CD14-positive monocyte (primary cell): ENCODE measurements at regions not wholly inside any gene's neighbourhood (a gene's known extent, or its start where the extent isn't known, plus 50 kb on each side); places are given as distances from the start of the nearest gene placed in this dataset.

Source experiments
- DNase-seq, 3 donors: peaks; one replicate each; pipeline ENCODE4 v3.0.0-alpha.2; 2011 to 2022
- H2AFZ ChIP-seq: 2 replicates; pipeline ENCODE4 v1.6.0; 2012; ENCODE audit warnings: mild to moderate bottlenecking, low read depth, low read length, inconsistent platforms; ENCODE audit not compliant: insufficient read depth, poor library complexity, severe bottlenecking
- H3K27ac ChIP-seq, 2 donors: 1 replicate in 1 of 2; 2 replicates in 1 of 2; pipeline ENCODE4 v1.5.1; 2012 to 2013; ENCODE audit warnings: low read length in 2 of 2, control low read depth in 1 of 2, inconsistent platforms in 1 of 2, low read depth in 1 of 2, mild to moderate bottlenecking in 1 of 2
- H3K27me3 ChIP-seq, 2 donors: one replicate each; pipeline versions ENCODE4 v1.6.0 to v1.6.1; 2011 to 2013; ENCODE audit warnings: low read length in 2 of 2; ENCODE audit not compliant: control insufficient read depth in 2 of 2, insufficient read depth in 2 of 2
- H3K36me3 ChIP-seq, 2 donors: replicated peaks in 1 of 2; 1 replicate in 1 of 2; 2 replicates in 1 of 2; pipeline versions ENCODE4 v1.5.1 to v1.6.1; 2012 to 2013; ENCODE audit warnings: low read length in 2 of 2, control low read depth in 1 of 2, inconsistent platforms in 1 of 2, mild to moderate bottlenecking in 1 of 2; ENCODE audit not compliant: insufficient read depth in 2 of 2, control insufficient read depth in 1 of 2
- H3K4me1 ChIP-seq, 2 donors: 1 replicate in 1 of 2; 2 replicates in 1 of 2; pipeline versions ENCODE4 v1.5.1 to v1.6.1; 2012 to 2013; ENCODE audit warnings: low read length in 2 of 2, control low read depth in 1 of 2, inconsistent platforms in 1 of 2, mild to moderate bottlenecking in 1 of 2, moderate library complexity in 1 of 2; ENCODE audit not compliant: insufficient read depth in 2 of 2, control insufficient read depth in 1 of 2
- H3K4me2 ChIP-seq: replicated peaks from 2 replicates; pipeline ENCODE3; 2012; ENCODE audit warnings: low read length, moderate library complexity, mild to moderate bottlenecking; ENCODE audit not compliant: poor library complexity, severe bottlenecking; ENCODE audit errors: extremely low read depth
- H3K4me3 ChIP-seq, 3 experiments: fragments of 200-600 bp in 1 of 3; sonication (generic) in 1 of 3; replicated peaks in 1 of 3; 1 replicate in 2 of 3; 2 replicates in 1 of 3; pipeline ENCODE4 v1.5.1; 2011 to 2013; ENCODE audit warnings: low read length in 3 of 3, mild to moderate bottlenecking in 3 of 3, control low read depth in 2 of 3, low read depth in 2 of 3, inconsistent platforms in 1 of 3, moderate library complexity in 1 of 3
- H3K79me2 ChIP-seq: 2 replicates; pipeline ENCODE4 v1.6.0; 2012; ENCODE audit warnings: mild to moderate bottlenecking, control low read depth, inconsistent platforms, low read length, moderate library complexity; ENCODE audit not compliant: insufficient read depth
- H3K9ac ChIP-seq: 2 replicates; pipeline ENCODE4 v1.6.0; 2017; ENCODE audit warnings: low read length, mild to moderate bottlenecking; ENCODE audit not compliant: insufficient read depth, poor library complexity, severe bottlenecking
- H3K9me3 ChIP-seq, 2 donors: replicated peaks in 1 of 2; 1 replicate in 1 of 2; 2 replicates in 1 of 2; pipeline versions ENCODE4 v1.5.1 to v1.6.1; 2012 to 2013; ENCODE audit warnings: low read length in 2 of 2, control low read depth in 1 of 2; ENCODE audit not compliant: control insufficient read depth in 1 of 2, insufficient read depth in 1 of 2
- H4K20me1 ChIP-seq: 2 replicates; pipeline ENCODE4 v1.6.0; 2012; ENCODE audit warnings: mild to moderate bottlenecking, low read length, control low read depth, moderate library complexity; ENCODE audit not compliant: insufficient read depth
- H3K27ac Mint-ChIP-seq, 7 donors: one replicate each; pipeline ENCODE4 v1.8.0; 2020; ENCODE audit warnings: mild to moderate bottlenecking in 7 of 7, mixed read lengths in 7 of 7, moderate library complexity in 6 of 7, inconsistent platforms in 2 of 7
- H3K27me3 Mint-ChIP-seq, 3 donors: one replicate each; pipeline ENCODE4 v1.8.0; 2021 to 2022; ENCODE audit warnings: low read depth in 3 of 3, mild to moderate bottlenecking in 3 of 3, mixed read lengths in 3 of 3, moderate library complexity in 3 of 3, inconsistent platforms in 1 of 3
- H3K36me3 Mint-ChIP-seq, 2 donors: one replicate each; pipeline ENCODE4 v1.8.0; 2020; ENCODE audit warnings: mixed read lengths in 2 of 2, inconsistent platforms in 1 of 2, mild to moderate bottlenecking in 1 of 2
- H3K4me1 Mint-ChIP-seq: one replicate; pipeline ENCODE4 v1.8.0; 2020; ENCODE audit warnings: mild to moderate bottlenecking, mixed read lengths
- H3K4me3 Mint-ChIP-seq, 2 donors: one replicate each; pipeline ENCODE4 v1.8.0; 2020; ENCODE audit warnings: mild to moderate bottlenecking in 2 of 2, mixed read lengths in 2 of 2, moderate library complexity in 1 of 2
- H3K9me3 Mint-ChIP-seq, 7 donors: one replicate each; pipeline ENCODE4 v1.8.0; 2020 to 2022; ENCODE audit warnings: mixed read lengths in 7 of 7, mild to moderate bottlenecking in 6 of 7, moderate library complexity in 6 of 7, inconsistent platforms in 2 of 7
- CTCF ChIP-seq: fragments of 200-600 bp; IDR thresholded peaks from one replicate; pipeline ENCODE4 v1.8.0; 2022; ENCODE audit warnings: antibody characterized with exemption, mild to moderate bottlenecking
- WGBS: methylation state at CpG from one replicate; pipeline ENCODE4 v1.1.5; 2013; ENCODE audit warnings: missing lambda C conversion rate; ENCODE audit not compliant: insufficient coverage; 5-methylcytosine and 5-hydroxymethylcytosine counted together
- intact Hi-C, 2 donors: fragments of 100-400 bp; cut with micrococcal nuclease; formaldehyde crosslinking; loops; one replicate each; pipeline versions ENCODE4 v1.15.0 to v1.15.1; 2023

- Histone ChIP-seq H3K27ac (peak overlapping the region; percentile 95), H3K4me1 (peaks cover 91 to 92% of the 10 kb centered on the region in 2 donors), H3K4me3 (peak overlapping the region in 1 of 3 experiments; percentile 44), H3K27me3 (no peaks in the 10 kb centered on the region), H4K20me1 (no peaks in the 10 kb centered on the region), H3K4me2 (peak overlapping the region; percentile 54), H3K9me3 (no peaks in the 10 kb centered on the region), H2AFZ (no peak overlapping the region), H3K79me2 (no peaks in the 10 kb centered on the region), H3K9ac (peak overlapping the region; percentile 51), H3K36me3 (no peaks in the 10 kb centered on the region)
- H3K4me1 Mint-ChIP-seq: peaks cover 82% of the 10 kb centered on the region
- WGBS: 20% methylated on average over 1 of the region's 5 CpGs
- no peak for TF ChIP-seq CTCF
- H3K27me3 Mint-ChIP-seq: peaks cover 0 to 4% (median 0%) of the 10 kb centered on the region in 3 donors
- H3K9me3 Mint-ChIP-seq: no peaks in the 10 kb centered on the region
- H3K27ac Mint-ChIP-seq: peak overlapping the region; percentile 96 to 99 (median 98)
- intact Hi-C loops: loop anchor here in 1 of 2 donors (2.0 kb wide), 1 partner anchor 15 kb away; no protein-coding TSS in a partner anchor
- peaks cover 0 to 1% of the 10 kb centered on the region in 2 donors for H3K36me3 Mint-ChIP-seq
- peak in 2 of 3 donors; percentile 60 to 61 for DNase-seq
- H3K4me3 Mint-ChIP-seq: peak overlapping the region in 1 of 2 donors; percentile 73
Measured at GRCh38 chr2:64853306-64853705, 135.9 kb upstream of the SLC1A4 start.

- Mint-ChIP-seq H3K36me3 (peaks cover 0 to 1% of the 10 kb centered on the region in 2 donors), H3K27ac (peak overlapping the region; percentile 96 to 99 (median 98)), H3K4me3 (peak overlapping the region; percentile 2 to 73), H3K4me1 (peaks cover 82% of the 10 kb centered on the region), H3K9me3 (no peaks in the 10 kb centered on the region), H3K27me3 (peaks cover 0 to 1% (median 0%) of the 10 kb centered on the region in 3 donors)
- Histone ChIP-seq H3K27ac (peak overlapping the region; percentile 95), H3K9ac (peak overlapping the region; percentile 51), H3K4me3 (peak overlapping the region in 1 of 3 experiments; percentile 44), H3K36me3 (no peaks in the 10 kb centered on the region), H3K27me3 (no peaks in the 10 kb centered on the region), H3K4me1 (peaks cover 91 to 92% of the 10 kb centered on the region in 2 donors), H3K4me2 (peak overlapping the region; percentile 54), H4K20me1 (no peaks in the 10 kb centered on the region), H3K79me2 (no peaks in the 10 kb centered on the region), H3K9me3 (no peaks in the 10 kb centered on the region), H2AFZ (no peak overlapping the region)
- TF ChIP-seq CTCF: no peak
- peak in 2 of 3 donors; percentile 64 to 77 for DNase-seq
- WGBS: no CpG with 5 or more reads among the region's 1 CpG
- intact Hi-C loops: loop anchor here in 1 of 2 donors (2.0 kb wide), 1 partner anchor 15 kb away; no protein-coding TSS in a partner anchor
Measured at GRCh38 chr2:64853894-64854293, 135.3 kb upstream of the SLC1A4 start.
